ENCODE measurements at regions not wholly inside any gene's neighbourhood (a gene's known extent, or its start where the extent isn't known, plus 50 kb on each side); places are given as distances from the start of the nearest gene placed in this dataset.
"Not testable (repeated sequence)": the region's sequence is repeated elsewhere in the genome, so short reads cannot be mapped to it uniquely, and the experiment has no call there.

DNA sequence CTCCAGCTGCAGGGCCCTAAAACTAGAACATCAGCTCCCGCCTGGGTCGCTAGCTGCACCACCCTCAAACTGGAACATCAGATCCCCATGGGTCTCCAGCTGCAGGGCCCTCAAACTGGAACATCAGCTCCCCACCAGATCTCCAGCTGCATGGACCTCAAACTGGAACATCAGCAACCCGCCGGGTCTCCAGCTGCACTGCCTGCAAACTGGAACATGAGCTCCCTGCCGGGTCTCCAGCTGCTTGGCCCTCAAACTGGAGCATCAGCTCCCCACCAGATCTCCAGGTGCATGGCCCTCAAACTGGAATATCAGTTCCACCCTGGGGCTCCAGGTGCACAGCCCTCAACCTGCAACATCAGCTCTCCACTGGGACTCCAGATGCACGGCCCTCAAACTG lies 82.7 kb downstream of the TFRC start:
- not testable (repeated sequence) for H3K4me1 ChIP-seq (ENCODE audit: control insufficient read depth, insufficient read depth, low read length); H3K9me3 ChIP-seq (replicated peaks; ENCODE audit: low read length); H3K36me3 ChIP-seq (ENCODE audit: insufficient read depth, low read length); H3K4me2 ChIP-seq (ENCODE audit: low read length); H3K9ac ChIP-seq (ENCODE audit: low read depth, low read length); H3K4me3 ChIP-seq (ENCODE audit: low read length)
- H3K27me3 ChIP-seq (ENCODE audit: control insufficient read depth, insufficient read depth, low read length), result peaks cover 41% of the 10 kb centered on the region

DNA sequence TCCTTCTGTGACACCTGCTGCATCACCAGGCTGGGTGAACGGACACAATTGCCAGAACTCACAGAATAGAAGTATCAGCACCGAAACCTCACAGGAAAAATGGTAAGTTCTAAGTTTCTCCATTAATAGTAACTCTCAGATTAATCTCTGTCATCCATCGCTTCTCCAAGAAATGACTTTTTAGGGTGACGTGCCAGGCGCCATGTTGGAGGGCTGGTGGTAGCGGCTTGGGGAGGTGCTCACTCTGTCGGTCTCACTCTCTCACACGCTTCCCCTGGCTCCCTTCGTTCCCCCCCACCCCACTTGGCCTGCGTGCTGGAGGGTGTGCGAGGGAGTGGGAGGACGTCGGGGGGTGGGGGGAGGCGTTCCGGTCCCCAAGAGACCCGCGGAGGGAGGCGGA lies 85.6 kb downstream of the TFRC start:
- H3K9ac ChIP-seq (ENCODE audit: low read depth, low read length); H3K4me2 ChIP-seq (ENCODE audit: low read length); H3K36me3 ChIP-seq (ENCODE audit: insufficient read depth, low read length); H3K4me3 ChIP-seq (ENCODE audit: low read length); H3K4me1 ChIP-seq (ENCODE audit: control insufficient read depth, insufficient read depth, low read length); H3K9me3 ChIP-seq (replicated peaks; ENCODE audit: low read length): not testable (repeated sequence)
- peaks cover 20% of the 10 kb centered on the region for H3K27me3 ChIP-seq (ENCODE audit: control insufficient read depth, insufficient read depth, low read length)

DNA sequence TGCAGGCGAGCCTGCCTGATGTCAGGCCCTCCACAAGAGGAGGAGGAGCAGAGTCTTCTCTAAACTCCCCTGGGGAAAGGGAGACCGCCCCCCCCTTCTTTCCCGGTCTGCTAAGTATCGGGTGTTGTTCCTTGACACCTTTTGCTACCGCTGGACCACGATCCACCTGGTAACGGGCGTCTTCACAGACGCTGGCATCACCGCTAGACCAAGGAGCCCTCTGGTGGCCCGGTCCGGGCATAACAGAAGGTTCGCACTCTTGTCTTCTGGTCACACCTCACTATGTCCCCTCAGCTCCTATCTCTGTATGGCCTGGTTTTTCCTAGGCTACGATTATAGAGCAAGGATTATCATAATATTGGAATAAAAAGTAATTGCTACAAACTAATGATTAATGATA lies 86.0 kb upstream of the TNK2 start:
- H3K4me1 ChIP-seq (ENCODE audit: control insufficient read depth, insufficient read depth, low read length), result not testable (repeated sequence)

DNA sequence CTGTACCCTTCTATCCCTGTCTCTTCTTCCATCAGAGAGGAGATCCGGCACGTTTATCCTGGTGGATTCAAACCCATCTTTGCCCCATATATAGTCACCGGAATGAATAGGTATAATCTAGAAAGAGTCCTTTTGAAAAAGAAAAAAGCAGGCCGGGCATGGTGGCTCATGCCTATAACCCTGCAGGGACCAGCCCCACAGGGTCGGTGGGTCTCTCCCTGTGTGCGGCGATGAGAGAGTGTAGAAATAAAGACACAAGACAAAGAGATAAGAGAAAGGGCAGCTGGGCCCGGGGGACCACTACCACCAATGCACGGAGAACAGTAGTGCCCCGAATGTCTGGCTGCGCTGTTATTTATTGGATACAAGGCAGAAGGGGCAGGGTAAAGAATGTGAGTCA lies 85.3 kb upstream of the TNK2 start:
- H3K4me1 ChIP-seq (ENCODE audit: control insufficient read depth, insufficient read depth, low read length); H3K9me3 ChIP-seq (replicated peaks; ENCODE audit: low read length): not testable (repeated sequence)

More for the DNA sequence above, 86.0 kb upstream of the TNK2 start:
- H3K9me3 ChIP-seq (replicated peaks; ENCODE audit: low read length); H3K9ac ChIP-seq (ENCODE audit: low read depth, low read length); H3K36me3 ChIP-seq (ENCODE audit: insufficient read depth, low read length); H3K27me3 ChIP-seq (ENCODE audit: control insufficient read depth, insufficient read depth, low read length); H3K4me3 ChIP-seq (ENCODE audit: low read length); H3K4me2 ChIP-seq (ENCODE audit: low read length): not testable (repeated sequence)

DNA sequence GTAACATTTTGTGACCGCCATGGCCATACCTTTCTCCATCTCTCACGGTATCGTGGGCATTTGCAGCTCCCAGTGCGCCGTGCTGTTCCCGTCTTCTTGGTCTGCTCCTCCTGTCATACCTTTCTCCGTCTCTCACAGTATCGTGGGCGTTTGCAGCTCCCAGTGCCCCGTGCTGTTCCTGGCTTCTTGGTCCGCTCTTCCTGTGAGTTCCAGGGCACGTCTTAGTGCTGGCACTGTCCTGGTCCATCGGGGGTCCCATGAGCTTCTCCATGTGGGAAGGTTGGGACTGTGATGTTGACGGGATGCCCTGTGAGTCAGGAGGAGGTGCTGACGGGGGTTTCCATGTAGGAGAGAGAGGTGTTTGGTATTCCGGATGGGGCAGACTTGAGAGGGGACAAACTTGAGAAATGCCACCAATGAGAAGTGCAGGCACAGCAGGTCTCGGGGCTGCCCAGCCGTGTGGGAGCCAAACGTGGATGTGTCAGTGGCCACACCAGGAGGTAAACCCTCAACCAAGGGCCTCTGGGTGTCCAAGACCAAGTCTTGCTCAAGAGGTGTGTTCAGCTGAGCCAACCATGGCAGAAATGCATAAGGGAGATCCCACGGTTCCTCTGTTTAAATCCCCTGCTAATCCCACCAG lies 84.7 kb upstream of the TNK2 start:
- not testable (repeated sequence) for H3K4me3 ChIP-seq (ENCODE audit: low read length); H3K36me3 ChIP-seq (ENCODE audit: insufficient read depth, low read length); H3K4me2 ChIP-seq (ENCODE audit: low read length); H3K9me3 ChIP-seq (replicated peaks; ENCODE audit: low read length); H3K4me1 ChIP-seq (ENCODE audit: control insufficient read depth, insufficient read depth, low read length); H3K27me3 ChIP-seq (ENCODE audit: control insufficient read depth, insufficient read depth, low read length); H3K9ac ChIP-seq (ENCODE audit: low read depth, low read length)

More for the DNA sequence above, 85.3 kb upstream of the TNK2 start:
- H3K9ac ChIP-seq (ENCODE audit: low read depth, low read length); H3K4me2 ChIP-seq (ENCODE audit: low read length); H3K4me3 ChIP-seq (ENCODE audit: low read length); H3K27me3 ChIP-seq (ENCODE audit: control insufficient read depth, insufficient read depth, low read length); H3K36me3 ChIP-seq (ENCODE audit: insufficient read depth, low read length): not testable (repeated sequence)

DNA sequence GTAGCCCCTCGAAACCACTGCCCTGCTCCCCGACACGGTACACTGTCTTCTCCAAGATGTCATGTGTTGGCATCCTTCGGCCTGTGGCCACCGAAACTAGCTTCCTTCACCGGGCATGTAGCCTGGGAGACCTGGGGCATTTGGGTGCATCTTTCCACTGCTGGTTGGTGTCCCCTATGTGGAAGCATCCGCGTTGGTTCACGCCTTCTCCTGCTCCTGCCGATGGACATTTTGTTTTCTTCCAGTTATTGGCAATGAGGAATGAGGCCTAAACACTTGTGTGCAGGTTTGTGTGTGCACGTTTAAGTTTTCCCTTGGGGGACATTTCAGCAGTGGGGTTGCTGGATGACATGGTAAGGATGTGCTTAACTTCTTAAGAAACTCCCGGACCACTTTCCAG lies 83.6 kb upstream of the TNK2 start:
- H3K9ac ChIP-seq (ENCODE audit: low read depth, low read length); H3K4me1 ChIP-seq (ENCODE audit: control insufficient read depth, insufficient read depth, low read length); H3K27me3 ChIP-seq (ENCODE audit: control insufficient read depth, insufficient read depth, low read length); H3K9me3 ChIP-seq (replicated peaks; ENCODE audit: low read length); H3K4me2 ChIP-seq (ENCODE audit: low read length); H3K36me3 ChIP-seq (ENCODE audit: insufficient read depth, low read length); H3K4me3 ChIP-seq (ENCODE audit: low read length): not testable (repeated sequence)

DNA sequence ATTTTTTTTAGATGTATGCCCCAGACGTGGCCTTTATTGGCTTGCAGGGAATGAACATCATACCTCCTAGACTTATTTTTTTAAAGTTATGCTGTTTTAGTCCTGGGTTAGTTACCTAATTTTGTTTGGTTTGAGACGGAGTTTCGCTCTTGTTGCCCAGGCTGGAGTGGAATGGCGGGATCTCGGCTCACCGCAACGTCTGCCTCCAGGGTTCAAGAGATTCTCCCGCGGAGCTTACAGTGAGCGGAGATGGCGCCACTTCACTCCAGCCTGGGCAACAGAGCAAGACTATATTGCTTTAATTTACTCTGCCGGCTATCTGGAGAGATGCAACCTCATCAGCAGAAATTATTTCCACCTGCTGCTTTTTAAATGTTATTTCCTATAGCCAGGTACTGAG lies 82.9 kb upstream of the TNK2 start:
- H3K9ac ChIP-seq (ENCODE audit: low read depth, low read length); H3K9me3 ChIP-seq (replicated peaks; ENCODE audit: low read length); H3K4me3 ChIP-seq (ENCODE audit: low read length); H3K27me3 ChIP-seq (ENCODE audit: control insufficient read depth, insufficient read depth, low read length); H3K36me3 ChIP-seq (ENCODE audit: insufficient read depth, low read length); H3K4me2 ChIP-seq (ENCODE audit: low read length); H3K4me1 ChIP-seq (ENCODE audit: control insufficient read depth, insufficient read depth, low read length): not testable (repeated sequence)

DNA sequence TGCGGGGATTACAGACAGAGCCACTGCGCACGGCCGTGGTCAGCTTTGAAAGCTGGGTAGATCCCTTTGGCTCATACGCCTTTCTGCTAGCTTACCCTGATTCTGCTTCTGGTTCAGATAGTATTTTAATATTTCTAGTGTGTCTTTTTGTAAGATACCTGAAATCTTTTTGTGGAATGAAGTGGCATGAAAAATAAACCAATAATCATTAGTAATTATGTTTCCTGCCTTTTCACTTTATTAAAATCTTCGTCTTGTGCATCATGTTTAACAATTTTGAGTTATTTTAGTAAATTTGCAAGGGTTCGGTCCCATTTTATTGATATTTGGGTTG lies 82.5 kb upstream of the TNK2 start:
- H3K9me3 ChIP-seq (replicated peaks; ENCODE audit: low read length); H3K27me3 ChIP-seq (ENCODE audit: control insufficient read depth, insufficient read depth, low read length); H3K36me3 ChIP-seq (ENCODE audit: insufficient read depth, low read length); H3K4me1 ChIP-seq (ENCODE audit: control insufficient read depth, insufficient read depth, low read length): not testable (repeated sequence)
- H3K4me2 ChIP-seq (ENCODE audit: low read length), result peak overlapping the region; percentile 82
- peak overlapping the region; percentile 78 for H3K4me3 ChIP-seq (ENCODE audit: low read length)
- peak overlapping the region; percentile 91 for H3K9ac ChIP-seq (ENCODE audit: low read depth, low read length)

DNA sequence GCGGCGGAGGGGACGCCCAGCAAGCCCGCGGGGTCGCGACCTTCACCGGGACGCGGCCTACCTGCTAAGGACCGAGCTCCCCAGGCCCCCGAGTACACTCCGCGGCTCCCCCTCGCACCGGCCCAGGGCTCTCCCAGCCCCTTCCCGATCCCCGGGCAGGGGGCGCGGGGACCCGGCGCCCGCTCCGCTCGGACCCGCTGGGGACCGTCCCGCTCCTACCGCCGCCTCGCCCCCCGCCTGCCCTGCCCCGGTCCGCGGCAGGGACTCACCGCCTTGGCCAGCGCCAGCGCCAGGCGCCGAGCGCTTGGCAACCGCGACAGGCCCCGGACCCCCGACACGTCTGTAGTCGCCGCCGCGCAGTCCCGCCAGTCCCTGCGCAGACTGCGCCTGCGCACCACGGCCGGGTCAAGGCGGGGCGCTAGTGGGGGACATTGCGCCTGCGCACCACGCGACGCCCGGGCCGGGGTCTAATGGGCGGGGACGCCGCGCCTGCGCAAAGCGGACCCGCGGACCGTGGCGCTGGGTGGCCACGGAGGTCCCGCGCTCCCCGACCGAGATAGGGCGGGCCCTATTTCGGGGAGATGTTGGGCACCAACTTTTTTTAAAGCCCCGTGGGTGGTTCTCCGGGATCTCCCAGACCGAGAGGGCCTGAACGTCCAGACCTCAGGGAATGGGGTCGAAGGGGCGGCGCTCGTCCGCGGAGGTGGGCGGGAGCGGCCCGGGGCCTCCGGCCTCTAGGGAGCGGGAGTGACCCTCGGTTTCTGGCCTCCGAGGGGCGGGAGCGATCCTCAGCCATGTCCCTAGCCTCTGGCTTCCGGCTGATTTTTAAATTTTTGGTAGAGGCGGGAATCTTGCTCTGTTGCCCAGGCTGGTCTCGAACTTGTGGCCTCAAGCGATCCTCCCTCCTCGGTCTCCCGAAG lies 81.8 kb upstream of the TNK2 start:
- Histone ChIP-seq H3K4me2 (ENCODE audit: low read length) (peak overlapping the region; percentile 82), H3K9ac (ENCODE audit: low read depth, low read length) (peak overlapping the region; percentile 91), H3K4me3 (ENCODE audit: low read length) (peak overlapping the region; percentile 78)
- H3K27me3 ChIP-seq (ENCODE audit: control insufficient read depth, insufficient read depth, low read length); H3K36me3 ChIP-seq (ENCODE audit: insufficient read depth, low read length); H3K9me3 ChIP-seq (replicated peaks; ENCODE audit: low read length); H3K4me1 ChIP-seq (ENCODE audit: control insufficient read depth, insufficient read depth, low read length): not testable (repeated sequence)

DNA sequence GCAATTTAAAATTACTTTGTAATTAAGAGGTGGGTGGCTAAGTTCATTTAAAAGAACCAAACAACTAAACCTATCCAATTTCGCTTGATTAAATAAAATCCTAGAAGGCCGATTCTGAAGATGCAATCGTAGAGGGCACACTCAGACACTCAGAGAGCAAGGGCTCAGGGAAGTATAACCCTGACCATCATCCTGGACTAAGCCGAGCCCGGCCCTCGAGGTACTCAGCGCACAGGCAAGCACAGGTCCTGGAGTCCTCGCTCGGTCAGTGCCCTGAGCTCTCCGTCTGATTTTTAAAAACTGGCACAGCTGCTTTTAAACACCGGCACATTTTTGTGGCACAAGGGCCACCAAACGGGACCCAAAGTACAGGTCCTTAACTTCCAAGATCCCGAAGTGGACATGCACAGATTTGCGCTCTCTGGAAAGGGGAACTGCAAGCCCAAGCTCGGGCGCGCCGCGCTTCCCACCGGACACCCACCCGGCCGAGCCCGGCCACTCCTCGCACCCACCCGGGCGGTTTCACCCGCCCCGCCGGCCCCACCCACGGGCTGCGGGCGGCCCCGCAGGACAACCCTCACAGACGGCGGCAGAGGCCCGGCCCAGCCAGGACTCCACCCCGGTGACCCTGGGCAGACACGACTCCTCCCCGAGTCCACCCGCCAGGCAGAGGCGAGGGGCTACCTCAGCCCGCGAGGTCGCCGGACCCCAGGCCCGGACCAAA lies 81.0 kb upstream of the TNK2 start:
- Histone ChIP-seq H3K9ac (ENCODE audit: low read depth, low read length) (peak overlapping the region; percentile 91), H3K4me3 (ENCODE audit: low read length) (peak overlapping the region; percentile 74)

DNA sequence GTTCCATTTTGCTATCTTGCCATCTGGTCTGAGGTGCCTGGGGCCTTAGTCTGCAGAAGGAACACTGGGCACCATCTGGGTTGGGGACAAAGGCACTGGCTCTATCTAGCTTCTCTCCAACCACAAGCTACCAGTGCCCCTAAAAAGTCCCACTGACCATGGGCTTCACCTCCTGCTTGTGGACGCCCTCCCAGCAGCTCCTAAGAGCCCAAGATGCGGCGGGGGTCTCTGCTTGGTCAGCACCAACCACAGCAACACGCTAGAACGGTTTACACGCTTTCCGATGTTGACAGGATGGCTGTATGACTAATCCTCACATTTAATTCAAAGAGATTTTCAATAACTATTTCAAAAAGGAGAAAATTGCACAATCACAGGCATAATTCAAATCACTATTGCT lies 80.4 kb upstream of the TNK2 start:
- peak overlapping the region; percentile 59 for H3K4me3 ChIP-seq (ENCODE audit: low read length)
- not testable (repeated sequence) for H3K9ac ChIP-seq (ENCODE audit: low read depth, low read length)

More for the DNA sequence above, 81.0 kb upstream of the TNK2 start:
- H3K9me3 ChIP-seq (replicated peaks; ENCODE audit: low read length); H3K36me3 ChIP-seq (ENCODE audit: insufficient read depth, low read length); H3K4me1 ChIP-seq (ENCODE audit: control insufficient read depth, insufficient read depth, low read length); H3K27me3 ChIP-seq (ENCODE audit: control insufficient read depth, insufficient read depth, low read length): not testable (repeated sequence)
- peak overlapping the region; percentile 65 for H3K4me2 ChIP-seq (ENCODE audit: low read length)

More for the DNA sequence above, 80.4 kb upstream of the TNK2 start:
- H3K27me3 ChIP-seq (ENCODE audit: control insufficient read depth, insufficient read depth, low read length); H3K4me1 ChIP-seq (ENCODE audit: control insufficient read depth, insufficient read depth, low read length); H3K36me3 ChIP-seq (ENCODE audit: insufficient read depth, low read length); H3K9me3 ChIP-seq (replicated peaks; ENCODE audit: low read length): not testable (repeated sequence)
- H3K4me2 ChIP-seq (ENCODE audit: low read length), result peak overlapping the region; percentile 65

Data from skeletal muscle satellite cell (primary cell).